OCI-LY1 (cell line): ENCODE measurements at regions not wholly inside any gene's neighbourhood (a gene's known extent, or its start where the extent isn't known, plus 50 kb on each side); places are given as distances from the start of the nearest gene placed in this dataset.

Source experiments
- EZH2 ChIP-seq: fragments of 200-600 bp; sonication (generic), shearing (Covaris generic); IDR thresholded peaks from 2 replicates; pipeline ENCODE4 v1.8.0; 2017; ENCODE audit warnings: borderline replicate concordance, mixed run types, mild to moderate bottlenecking, antibody characterized with exemption, low read length, moderate library complexity, mixed read lengths
- TF ChIP-seq, protein P1 (sequence below): fragments of 200-600 bp; sonication (generic), shearing (Covaris generic); IDR thresholded peaks from 2 replicates; pipeline ENCODE4 v1.5.1; 2017; ENCODE audit warnings: mild to moderate bottlenecking, antibody characterized with exemption, low read length, moderate library complexity, mixed read lengths

DNA sequence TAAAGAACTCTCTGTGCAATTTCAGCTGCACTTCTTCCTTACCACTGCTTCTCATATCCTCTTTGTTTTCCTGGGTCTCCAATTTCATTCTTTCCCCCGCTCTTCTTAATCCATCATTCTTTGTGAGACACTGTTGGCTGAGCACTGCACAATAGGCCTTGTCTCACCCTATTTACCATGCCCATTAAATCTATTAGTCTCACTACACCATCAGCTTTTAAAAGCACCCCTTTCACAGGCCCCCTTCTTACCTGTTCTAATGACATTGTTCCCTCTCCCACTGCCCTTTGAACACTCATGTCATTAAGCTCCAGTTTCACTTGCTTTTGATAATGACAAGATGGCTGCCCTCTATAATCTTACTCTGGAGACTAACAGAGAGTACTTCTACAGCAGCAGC, 404.1 kb upstream of the ACVR2A start:
- TF ChIP-seq, protein P1, sequence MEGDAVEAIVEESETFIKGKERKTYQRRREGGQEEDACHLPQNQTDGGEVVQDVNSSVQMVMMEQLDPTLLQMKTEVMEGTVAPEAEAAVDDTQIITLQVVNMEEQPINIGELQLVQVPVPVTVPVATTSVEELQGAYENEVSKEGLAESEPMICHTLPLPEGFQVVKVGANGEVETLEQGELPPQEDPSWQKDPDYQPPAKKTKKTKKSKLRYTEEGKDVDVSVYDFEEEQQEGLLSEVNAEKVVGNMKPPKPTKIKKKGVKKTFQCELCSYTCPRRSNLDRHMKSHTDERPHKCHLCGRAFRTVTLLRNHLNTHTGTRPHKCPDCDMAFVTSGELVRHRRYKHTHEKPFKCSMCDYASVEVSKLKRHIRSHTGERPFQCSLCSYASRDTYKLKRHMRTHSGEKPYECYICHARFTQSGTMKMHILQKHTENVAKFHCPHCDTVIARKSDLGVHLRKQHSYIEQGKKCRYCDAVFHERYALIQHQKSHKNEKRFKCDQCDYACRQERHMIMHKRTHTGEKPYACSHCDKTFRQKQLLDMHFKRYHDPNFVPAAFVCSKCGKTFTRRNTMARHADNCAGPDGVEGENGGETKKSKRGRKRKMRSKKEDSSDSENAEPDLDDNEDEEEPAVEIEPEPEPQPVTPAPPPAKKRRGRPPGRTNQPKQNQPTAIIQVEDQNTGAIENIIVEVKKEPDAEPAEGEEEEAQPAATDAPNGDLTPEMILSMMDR = no peak
- no peak for TF ChIP-seq EZH2
